ENCODE measurements at regions not wholly inside any gene's neighbourhood (a gene's known extent, or its start where the extent isn't known, plus 50 kb on each side); places are given as distances from the start of the nearest gene placed in this dataset.

GRCh38 chr3:34475851-34476250 is 677.4 kb downstream of the PDCD6IP start:
- TF ChIP-seq POLR2A (IDR thresholded peaks at IDR 0.05) (no peak), CTCF (IDR thresholded peaks at IDR 0.05) (no peak)
